ENCODE measurements at regions not wholly inside any gene's neighbourhood (a gene's known extent, or its start where the extent isn't known, plus 50 kb on each side); places are given as distances from the start of the nearest gene placed in this dataset.

- no peak; the same call in 1 of the 2 replicates for TF ChIP-seq ZFX (IDR thresholded peaks at IDR 0.05)
- TF ChIP-seq CTCF (conservative IDR thresholded peaks at IDR 0.05), result no peak
- H3K27ac ChIP-seq, result no peak overlapping the region
Measured at GRCh38 chr13:27014406-27015359, 156.9 kb downstream of the USP12 start.

DNA sequence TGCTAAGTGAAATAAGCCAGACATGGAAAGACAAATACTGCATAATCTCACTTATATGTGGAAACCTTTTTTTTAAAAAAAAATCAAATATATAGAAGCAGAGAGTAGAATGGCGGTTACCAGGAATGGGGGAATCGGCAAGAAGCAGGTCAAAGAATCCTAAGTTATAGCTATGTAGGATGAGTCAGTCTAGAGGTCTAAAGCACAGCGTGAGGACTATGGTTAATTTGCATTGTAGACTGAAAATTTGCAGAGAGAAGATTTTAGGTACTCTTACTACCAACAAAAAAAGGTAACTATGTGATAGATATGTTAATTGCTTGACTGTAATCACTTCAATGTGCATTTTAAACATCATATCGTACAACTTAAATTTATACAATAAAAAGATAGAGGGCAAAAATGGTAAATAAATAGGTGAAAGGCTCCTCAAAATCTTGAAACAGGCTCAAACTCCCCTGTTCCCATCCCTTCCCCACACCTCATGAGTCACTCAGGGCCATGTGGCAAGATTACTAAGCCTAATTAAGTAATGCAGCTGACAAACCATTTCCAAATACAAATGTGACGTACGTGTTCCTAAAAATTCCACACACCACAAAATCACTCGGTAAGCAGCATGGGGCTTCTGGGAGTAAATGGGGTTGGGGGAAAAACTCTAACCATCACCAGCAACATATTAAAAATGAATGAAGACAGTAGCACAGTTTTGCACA is 159.0 kb downstream of the USP12 start:
- no peak for TF ChIP-seq CTCF (conservative IDR thresholded peaks at IDR 0.05)
- TF ChIP-seq ZFX (IDR thresholded peaks at IDR 0.05), result no peak
- no peak overlapping the region for H3K27ac ChIP-seq

- no peak overlapping the region for H3K27ac ChIP-seq
- no peak for TF ChIP-seq ZFX (IDR thresholded peaks at IDR 0.05)
- TF ChIP-seq CTCF (conservative IDR thresholded peaks at IDR 0.05), result no peak
Measured at GRCh38 chr13:27011661-27012060, 159.9 kb downstream of the USP12 start.

GRCh38 chr13:27008733-27009132 is 162.9 kb downstream of the USP12 start:
- no peak for TF ChIP-seq CTCF (conservative IDR thresholded peaks at IDR 0.05)
- TF ChIP-seq ZFX (IDR thresholded peaks at IDR 0.05), result no peak
- no peak overlapping the region for H3K27ac ChIP-seq

- no peak overlapping the region for H3K27ac ChIP-seq
Measured at GRCh38 chr13:27007166-27007565, 164.4 kb downstream of the USP12 start.

DNA sequence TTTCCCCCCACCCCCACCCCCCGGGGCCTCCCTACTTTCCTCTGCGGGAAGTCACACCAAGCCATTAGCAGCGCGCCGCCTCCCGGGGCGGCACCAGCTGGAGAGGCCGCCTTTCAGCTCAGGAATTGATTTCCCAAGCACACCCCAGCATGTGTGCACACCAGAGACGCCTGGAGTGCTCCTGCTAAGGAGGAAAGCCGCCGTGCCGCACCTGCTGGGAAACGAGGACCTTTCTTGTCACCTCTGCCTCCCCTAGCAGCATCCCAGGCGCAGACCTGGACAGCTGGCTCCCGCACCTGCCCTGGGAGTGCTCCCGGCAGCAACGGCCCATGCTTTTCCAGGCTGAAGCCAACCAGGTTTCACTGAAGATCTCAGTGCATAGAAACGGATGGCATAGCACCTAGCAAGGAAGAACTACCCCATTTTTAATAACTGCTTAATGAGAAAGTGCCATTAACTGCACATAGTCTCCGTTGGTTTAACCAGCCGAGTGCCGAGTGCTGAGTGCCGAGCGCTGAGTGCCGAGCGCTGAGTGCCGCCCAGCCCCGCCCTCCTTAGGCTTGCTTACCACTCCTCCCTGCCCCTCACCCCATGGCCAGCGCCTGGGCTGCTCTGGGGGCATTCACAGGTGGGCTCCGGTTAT is 165.0 kb downstream of the USP12 start:
- TF ChIP-seq ZFX (IDR thresholded peaks at IDR 0.05) (no peak), CTCF (conservative IDR thresholded peaks at IDR 0.05) (no peak)
- H3K27ac ChIP-seq, result no peak overlapping the region

More at GRCh38 chr13:27007166-27007565, 164.4 kb downstream of the USP12 start:
- TF ChIP-seq CTCF (conservative IDR thresholded peaks at IDR 0.05), result no peak
- TF ChIP-seq ZFX (IDR thresholded peaks at IDR 0.05), result no peak
